Inferior parietal cortex (tissue), 1 donor: ENCODE measurements at regions not wholly inside any gene's neighbourhood (a gene's known extent, or its start where the extent isn't known, plus 50 kb on each side); places are given as distances from the start of the nearest gene placed in this dataset.
"Not testable (repeated sequence)": the region's sequence is repeated elsewhere in the genome, so short reads cannot be mapped to it uniquely, and the experiment has no call there.

Source experiments
- DNase-seq: peaks from one replicate; pipeline ENCODE4 v3.0.0-alpha.2; 2016; ENCODE audit errors: extremely low spot score

GRCh38 chr13:82011355-82011754 lies 1670.4 kb upstream of the SPRY2 start:
- DNase-seq, result no peak

GRCh38 chr13:82010780-82011179 lies 1669.9 kb upstream of the SPRY2 start:
- DNase-seq, result no peak

DNA sequence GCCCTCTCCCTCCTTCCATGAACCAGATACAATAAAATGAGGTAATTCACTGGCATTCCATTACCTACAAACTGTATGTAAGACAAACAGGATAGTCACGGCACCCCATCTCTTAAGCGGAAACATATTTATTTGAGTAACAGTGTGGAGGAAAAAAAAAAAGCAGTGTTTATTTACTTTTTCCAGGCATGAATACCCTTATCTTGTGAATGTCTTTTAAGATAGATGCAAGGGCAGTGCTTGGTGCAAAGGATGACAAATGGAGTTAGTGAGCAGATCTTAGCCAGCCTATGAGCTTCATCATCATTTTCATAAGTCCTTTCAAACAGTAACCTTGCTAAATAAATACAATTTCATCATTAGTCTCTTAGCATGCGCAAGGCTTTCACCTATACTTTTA lies 1661.8 kb upstream of the SPRY2 start:
- DNase-seq, result no peak

- DNase-seq, result no peak
These were observed 1654.4 kb upstream of the SPRY2 start for GRCh38 chr13:81995316-81995715.

DNA sequence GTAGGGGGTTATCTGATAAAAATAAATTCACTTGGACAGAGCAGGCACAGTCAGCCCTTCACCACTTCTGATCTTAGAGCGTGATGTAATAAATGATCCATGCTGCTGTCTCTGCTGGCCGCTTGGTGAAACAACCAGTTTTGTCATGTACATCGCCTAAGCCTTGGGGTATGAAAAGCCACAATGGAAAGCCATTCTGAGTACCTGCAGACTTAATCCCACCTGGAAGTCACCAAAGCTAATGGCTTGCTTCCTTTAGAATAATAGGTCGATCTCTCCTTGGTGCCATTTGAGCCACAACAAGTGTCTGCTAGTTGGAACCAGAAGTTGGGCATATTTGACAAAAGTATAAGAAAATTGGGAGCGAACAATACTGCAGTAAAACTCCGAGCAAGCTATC lies 1649.7 kb upstream of the SPRY2 start:
- no peak for DNase-seq

DNA sequence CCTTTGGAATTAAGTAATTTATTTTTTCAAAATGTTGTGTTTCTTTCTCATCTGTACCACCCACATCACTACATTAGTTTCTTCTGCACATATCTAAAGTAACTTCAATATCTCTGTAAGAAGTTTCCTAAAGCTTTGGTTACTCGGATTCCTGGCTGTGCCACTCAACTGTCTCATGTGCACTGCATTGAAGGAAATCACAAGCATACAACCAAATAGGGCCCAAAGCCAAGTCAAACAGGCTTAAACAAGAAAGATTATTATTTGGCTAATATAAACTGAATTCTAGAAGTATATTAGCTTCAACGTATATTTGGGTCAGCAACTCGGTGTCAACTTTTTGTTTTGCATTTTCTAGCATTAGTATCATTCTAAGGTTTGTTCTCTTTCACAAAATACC lies 1647.6 kb upstream of the SPRY2 start:
- no peak for DNase-seq

DNA sequence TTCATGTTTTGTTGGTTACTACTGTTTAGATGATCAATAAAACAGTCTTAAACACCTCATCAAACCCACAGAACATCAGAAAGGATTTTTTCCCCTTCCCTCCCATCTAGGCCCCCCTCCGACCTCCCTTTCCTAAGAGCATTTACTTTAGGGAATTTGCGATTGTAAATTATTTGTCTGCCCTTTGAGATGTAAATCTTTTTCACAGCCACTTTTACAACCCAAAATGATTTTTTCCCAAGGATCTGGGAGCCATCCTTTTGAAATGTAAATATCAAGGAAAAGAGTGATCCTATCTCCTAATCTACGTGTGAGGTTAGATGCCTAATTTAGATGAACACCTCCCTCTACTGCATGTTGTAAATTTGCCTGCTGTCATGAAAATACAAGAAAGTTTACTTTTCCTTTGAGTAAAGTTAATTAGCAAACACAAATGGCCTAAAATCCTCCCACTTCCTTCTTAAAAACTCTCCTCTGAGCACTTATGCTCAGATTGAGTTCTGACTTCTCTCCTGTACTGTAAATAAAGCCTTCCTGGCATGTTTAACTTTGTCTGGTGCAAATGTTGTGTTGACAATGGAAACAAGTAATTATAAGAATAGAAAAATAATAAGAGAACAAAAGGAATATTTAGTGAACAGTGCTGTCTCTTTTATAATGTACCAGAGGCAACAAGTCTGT lies 1646.9 kb upstream of the SPRY2 start:
- DNase-seq, result no peak

DNA sequence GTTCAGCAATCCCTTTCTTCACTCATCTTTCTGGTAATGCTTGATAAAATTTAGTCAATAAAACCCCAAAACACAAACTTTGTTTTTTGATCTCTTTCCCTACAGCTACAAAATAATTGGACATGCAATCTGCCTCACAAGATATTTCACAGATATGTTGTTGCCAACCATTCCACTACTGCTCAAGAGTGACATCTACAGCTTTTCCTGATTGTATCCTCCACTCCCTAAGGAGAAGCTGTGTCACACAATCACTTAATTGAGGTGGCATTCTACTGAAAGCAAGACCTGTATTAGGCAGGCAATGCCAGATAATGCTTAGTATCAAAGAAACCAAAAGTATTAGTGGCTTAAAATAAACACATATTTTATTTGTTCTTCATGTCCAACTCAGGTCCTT lies 1646.2 kb upstream of the SPRY2 start:
- DNase-seq, result no peak

DNA sequence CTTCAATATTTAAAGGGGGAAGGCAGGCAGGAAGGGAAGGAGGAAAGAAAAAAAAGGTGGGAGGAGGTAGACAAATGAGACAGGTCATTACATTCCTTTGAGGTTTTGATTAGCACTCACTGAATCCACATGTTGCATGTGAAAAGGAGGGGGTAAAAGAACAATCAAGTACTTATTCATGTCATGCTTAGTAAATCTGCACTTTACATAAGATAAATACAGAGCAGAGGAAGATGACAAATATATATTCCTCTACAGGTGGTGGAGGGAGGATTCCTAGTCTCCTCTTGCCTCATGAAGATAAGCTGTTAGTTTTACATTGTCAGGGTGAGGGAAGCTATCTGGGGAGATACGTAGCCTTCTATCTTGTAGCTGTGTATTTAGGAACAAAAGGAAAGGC lies 1645.4 kb upstream of the SPRY2 start:
- DNase-seq, result no peak

DNA sequence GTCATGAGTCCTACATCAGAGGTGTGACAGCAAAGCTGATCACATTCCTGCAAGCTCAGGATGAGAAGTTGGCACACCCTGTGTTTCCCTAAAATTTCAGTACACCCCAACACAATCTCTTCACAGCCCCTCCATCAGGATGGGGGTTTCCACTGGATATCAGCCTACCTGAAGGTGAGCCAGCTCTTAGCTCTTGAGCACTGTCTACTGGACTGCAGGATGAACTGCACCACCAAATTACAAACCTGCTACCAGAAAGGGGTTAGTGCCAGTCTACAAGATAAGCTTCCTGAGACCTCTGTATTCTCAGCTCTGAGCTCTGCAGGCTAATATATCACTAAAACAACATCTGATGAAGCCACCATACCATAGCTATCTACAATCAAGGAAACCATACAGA lies 1616.2 kb upstream of the SPRY2 start:
- no peak for DNase-seq

- DNase-seq, result peak; percentile 54
These were observed 1589.1 kb upstream of the SPRY2 start for GRCh38 chr13:81929988-81930387.

DNA sequence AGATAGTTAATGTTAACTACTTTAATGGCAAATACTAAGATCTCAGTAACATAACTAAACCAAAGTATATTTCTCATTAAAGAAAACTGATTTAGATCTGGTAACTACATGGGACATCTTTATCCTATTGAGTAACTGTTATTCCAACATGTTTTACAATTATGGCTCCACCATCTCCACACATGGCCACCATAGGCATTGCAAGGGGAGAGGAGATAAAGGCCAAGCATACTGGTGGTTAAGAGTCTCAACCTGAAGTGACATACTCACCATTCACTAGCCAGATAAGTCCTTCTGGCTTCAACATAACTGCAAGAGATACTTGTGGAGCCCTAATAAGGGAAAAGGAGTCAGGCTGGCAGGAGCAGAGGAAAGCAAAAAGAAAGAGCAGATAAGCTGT lies 1586.4 kb upstream of the SPRY2 start:
- DNase-seq, result no peak

DNA sequence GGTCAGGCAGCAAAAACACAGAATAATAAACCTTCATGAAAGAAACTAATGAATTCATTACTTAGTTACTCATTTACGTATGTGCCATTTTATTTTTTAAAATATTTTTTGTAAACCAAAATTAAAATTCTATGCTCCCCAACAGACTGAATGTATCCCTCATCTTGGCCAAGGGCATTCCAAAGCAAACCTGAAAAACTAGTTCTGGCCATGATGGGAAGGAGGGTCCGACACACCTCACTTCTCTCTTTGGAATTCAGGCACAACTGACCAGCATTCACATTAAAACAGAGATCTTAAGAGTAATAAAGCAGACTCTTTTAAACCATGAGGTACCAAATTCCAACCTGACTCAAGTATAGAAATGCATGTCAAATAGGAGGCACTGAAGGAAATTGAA lies 1576.9 kb upstream of the SPRY2 start:
- DNase-seq, result no peak

DNA sequence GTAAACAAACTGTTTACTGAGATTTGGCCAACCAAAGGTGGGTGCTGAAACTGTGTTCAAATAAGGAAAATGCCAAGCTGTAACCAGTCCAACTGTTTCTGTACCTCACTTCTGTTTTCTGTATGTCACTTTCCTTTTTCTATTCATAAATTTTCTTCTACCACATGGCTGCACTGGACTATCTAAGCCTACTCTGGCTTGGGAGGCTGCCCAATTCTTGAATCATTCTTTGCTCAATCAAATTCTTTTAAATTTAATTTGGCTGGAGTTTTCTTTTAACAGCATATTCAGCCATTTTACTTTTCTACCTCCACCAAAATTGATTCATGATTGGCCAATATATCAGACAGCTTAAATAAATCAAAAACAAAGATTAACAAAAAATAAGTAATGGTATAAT lies 1575.5 kb upstream of the SPRY2 start:
- DNase-seq, result no peak

DNA sequence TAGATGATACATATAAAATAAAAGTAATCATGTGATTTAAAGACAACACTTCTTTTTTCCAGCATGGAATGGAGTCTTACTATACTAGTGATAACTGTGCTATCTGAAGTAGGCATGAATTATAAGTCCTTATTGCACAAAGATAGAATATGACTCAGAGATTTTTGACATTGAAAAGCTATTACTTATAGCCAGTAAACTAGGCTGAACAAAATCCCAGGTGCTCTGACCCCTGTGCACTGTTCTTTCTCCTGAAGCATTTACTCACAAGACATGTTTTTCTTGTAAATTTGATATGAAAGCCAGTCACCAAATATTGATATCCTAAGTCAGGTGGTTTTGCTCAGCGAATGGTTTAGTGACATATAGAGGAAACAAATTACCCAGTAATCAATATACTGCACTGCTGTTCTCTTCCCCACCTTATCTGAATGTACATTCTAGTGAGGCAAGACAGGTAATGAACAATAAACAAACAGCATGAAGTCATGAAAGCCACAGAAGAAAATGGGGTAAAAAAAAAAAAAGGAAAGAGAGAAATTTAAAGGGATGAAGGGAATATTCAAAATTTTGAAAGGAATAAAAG lies 1567.0 kb upstream of the SPRY2 start:
- no peak for DNase-seq

DNA sequence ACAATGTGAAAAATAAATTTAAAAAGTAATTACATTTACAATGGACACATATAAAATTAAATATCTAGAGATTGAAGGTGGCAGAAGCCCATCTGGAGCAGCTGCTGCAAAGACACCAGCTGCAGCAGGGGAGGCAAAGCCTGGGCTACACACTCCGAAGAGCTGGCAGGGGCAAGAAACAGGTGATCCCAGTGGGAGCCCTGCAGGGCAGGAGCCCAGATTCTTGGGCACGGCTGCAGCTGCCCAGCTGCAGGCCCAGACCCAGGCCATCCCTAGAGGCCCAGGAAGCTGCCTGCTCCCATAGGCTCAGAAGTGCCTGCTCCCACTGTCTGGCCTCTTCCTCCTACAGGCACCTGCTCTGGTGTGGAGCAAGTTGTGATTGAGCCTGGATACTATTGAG lies 1547.9 kb upstream of the SPRY2 start:
- no peak for DNase-seq

DNA sequence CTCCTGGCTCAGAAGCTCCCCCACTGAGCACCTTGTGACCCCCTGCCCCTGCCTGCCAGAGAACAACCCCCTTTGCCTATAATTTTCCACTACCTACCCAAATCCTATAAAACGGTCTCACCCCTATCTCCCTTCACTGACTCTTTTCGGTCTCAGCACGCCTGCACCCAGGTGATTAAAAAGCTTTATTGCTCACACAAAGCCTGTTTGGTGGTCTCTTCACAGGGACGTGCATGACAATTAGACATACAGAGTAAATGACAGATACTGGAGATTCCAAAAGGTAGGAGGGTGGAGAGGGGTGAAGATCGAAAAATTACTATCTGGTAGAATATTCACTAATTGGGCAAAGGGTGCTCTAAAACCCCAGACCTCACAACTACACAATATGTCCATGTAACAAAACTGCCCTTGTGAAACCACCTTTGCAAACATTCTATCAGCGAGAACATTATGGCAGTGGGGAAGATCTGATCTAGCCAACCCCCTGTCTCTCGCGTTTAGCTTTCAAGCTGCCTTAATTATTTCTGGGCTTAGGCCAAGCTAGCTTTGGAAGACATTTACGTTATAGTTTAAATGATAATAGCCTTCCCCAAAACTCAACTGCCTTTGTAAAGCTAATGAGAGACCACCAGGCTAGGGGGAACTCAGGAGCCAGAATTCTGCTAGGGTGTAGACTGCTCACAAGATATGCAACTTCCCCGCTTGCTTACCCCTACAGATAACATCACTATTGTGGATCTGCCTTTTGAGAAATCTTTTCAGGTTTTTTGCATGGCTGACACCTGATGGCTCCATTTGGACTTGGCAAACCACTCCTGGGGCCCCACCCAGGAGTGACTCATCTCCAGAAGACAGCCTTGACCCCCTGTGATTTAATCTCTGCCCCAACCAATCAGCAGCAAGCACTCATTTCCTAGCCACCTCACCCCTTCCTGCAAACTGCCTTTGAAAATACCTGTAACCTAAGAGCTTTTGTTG lies 1534.0 kb upstream of the SPRY2 start:
- DNase-seq, result no peak

DNA sequence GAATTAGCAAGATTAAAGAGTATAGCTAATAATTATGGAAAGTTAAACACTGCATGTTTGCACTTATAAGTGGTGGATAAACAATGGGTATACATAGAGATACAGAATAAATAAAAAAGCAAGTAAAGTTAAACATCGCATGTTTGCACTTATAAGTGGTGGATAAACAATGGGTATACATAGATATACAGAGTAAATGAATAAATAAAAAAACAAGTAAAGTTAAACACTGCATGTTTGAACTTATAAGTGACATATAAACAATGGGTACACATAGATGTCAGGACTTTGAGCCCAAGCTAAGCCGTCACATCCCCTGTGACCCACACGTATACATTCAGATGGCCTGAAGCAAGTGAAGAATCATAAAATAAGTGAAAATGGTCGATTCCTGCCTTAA lies 1533.3 kb upstream of the SPRY2 start:
- no peak for DNase-seq

DNA sequence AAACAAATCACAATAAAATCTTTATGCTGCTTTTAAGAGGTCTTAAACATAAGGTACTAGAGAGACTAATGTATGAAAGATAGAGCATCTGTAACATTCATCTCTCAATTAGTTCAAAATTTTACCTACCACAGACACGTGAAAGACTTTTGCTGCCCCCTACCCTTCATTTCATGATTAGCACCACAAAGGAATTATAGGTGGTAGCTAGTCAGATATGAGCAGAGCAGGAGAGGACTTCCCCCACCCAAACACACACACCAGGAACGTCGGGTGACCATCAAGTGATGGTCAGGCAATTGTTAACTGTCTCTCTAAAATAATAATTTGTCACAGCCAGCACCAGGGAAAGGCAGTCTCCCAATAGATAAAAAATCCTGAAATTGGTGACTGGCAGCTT lies 1531.7 kb upstream of the SPRY2 start:
- DNase-seq, result no peak

- not testable (repeated sequence) for DNase-seq
These were observed 1530.9 kb upstream of the SPRY2 start for GRCh38 chr13:81871751-81872325.

DNA sequence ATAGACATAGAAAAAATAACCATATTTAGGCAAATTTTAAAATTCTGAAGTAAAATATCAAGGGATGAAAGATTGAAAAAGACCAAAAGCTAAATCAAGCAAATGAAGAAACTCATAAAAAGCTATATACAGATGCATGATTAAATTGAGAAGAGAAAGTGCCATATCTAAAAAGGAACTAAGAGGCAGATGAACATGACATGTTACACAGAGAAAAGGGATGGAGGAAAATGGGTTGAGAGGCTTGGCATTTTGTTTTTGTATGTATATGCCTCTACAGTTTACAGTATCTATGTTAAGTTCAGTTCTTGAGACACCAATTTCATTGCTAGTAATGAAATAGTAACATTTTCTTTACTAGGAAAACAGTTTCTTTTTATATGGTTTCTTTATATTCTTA lies 1507.4 kb upstream of the SPRY2 start:
- no peak for DNase-seq

- DNase-seq, result peak; percentile 9
These were observed 1505.8 kb upstream of the SPRY2 start for GRCh38 chr13:81846771-81847170.
